ENCODE measurements at regions not wholly inside any gene's neighbourhood (a gene's known extent, or its start where the extent isn't known, plus 50 kb on each side); places are given as distances from the start of the nearest gene placed in this dataset.

DNA sequence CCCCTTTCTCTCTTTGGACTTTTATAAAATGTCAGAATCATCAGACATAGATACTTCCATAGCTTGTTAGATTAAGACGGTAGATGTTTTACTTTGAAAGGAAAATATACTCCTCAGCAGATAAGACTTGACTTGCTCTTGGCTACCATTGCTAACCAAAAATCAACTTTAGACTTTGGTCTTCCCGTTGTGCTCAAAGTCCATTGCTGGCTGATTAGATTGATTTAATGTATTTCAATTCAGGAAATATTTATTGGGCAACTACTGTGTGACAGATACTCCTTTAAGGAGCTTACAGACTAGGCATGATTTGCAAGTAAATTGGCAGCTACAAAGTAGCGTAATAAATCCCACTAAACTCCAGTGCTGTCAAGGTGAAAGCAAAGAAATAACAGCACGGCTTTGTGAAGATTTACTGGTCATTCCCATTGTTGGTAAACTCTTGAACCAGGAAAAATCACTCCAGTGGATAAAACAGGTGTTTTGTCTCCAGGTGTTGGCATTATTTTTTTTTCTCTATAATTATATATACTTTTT, 95.7 kb upstream of the ARMC3 start:
- TF ChIP-seq, protein P1, sequence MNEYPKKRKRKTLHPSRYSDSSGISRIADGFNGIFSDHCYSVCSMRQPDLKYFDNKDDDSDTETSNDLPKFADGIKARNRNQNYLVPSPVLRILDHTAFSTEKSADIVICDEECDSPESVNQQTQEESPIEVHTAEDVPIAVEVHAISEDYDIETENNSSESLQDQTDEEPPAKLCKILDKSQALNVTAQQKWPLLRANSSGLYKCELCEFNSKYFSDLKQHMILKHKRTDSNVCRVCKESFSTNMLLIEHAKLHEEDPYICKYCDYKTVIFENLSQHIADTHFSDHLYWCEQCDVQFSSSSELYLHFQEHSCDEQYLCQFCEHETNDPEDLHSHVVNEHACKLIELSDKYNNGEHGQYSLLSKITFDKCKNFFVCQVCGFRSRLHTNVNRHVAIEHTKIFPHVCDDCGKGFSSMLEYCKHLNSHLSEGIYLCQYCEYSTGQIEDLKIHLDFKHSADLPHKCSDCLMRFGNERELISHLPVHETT (tag by site-specific recombination; IDR thresholded peaks at IDR 0.05), result no peak
- no peak for TF ChIP-seq ZNF707 (tag by site-specific recombination; IDR thresholded peaks at IDR 0.05)
- TF ChIP-seq, protein P2, sequence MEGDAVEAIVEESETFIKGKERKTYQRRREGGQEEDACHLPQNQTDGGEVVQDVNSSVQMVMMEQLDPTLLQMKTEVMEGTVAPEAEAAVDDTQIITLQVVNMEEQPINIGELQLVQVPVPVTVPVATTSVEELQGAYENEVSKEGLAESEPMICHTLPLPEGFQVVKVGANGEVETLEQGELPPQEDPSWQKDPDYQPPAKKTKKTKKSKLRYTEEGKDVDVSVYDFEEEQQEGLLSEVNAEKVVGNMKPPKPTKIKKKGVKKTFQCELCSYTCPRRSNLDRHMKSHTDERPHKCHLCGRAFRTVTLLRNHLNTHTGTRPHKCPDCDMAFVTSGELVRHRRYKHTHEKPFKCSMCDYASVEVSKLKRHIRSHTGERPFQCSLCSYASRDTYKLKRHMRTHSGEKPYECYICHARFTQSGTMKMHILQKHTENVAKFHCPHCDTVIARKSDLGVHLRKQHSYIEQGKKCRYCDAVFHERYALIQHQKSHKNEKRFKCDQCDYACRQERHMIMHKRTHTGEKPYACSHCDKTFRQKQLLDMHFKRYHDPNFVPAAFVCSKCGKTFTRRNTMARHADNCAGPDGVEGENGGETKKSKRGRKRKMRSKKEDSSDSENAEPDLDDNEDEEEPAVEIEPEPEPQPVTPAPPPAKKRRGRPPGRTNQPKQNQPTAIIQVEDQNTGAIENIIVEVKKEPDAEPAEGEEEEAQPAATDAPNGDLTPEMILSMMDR (tag by site-specific recombination; IDR thresholded peaks at IDR 0.05), result no peak

All from HEK293 (cell line).